WERI-Rb-1 (cell line): ENCODE measurements at regions not wholly inside any gene's neighbourhood (a gene's known extent, or its start where the extent isn't known, plus 50 kb on each side); places are given as distances from the start of the nearest gene placed in this dataset.

ENCODE experiments used
- DNase-seq: peaks from one replicate; pipeline ENCODE4 v3.0.0-alpha.2; 2020
- H3K27ac ChIP-seq: fragments of 250-450 bp; sonication (Bioruptor Pico); 2 replicates; pipeline ENCODE4 v1.5.1; 2020; ENCODE audit warnings: mild to moderate bottlenecking, moderate library complexity
- H3K27me3 ChIP-seq: fragments of 250-450 bp; sonication (Bioruptor Pico); 2 replicates; pipeline ENCODE4 v1.5.1; 2021; ENCODE audit warnings: mild to moderate bottlenecking, low read depth, moderate library complexity; ENCODE audit not compliant: insufficient read depth, severe bottlenecking
- H3K36me3 ChIP-seq: fragments of 250-450 bp; sonication (Bioruptor Pico); 2 replicates; pipeline ENCODE4 v1.5.1; 2020; ENCODE audit warnings: mild to moderate bottlenecking, moderate library complexity
- H3K4me3 ChIP-seq: 2 replicates; pipeline ENCODE4 v1.5.1; 2011; ENCODE audit warnings: low read depth, mild to moderate bottlenecking, control low read depth, low read length
- H3K9me3 ChIP-seq: fragments of 250-450 bp; sonication (Bioruptor Pico); 2 replicates; pipeline ENCODE4 v1.5.1; 2021; ENCODE audit warnings: mild to moderate bottlenecking, moderate library complexity; ENCODE audit not compliant: severe bottlenecking
- CTCF ChIP-seq: IDR thresholded peaks from 2 replicates; pipeline ENCODE4 v1.5.1; 2011; ENCODE audit warnings: low read depth, mild to moderate bottlenecking, control low read depth, inconsistent platforms, low read length

DNA sequence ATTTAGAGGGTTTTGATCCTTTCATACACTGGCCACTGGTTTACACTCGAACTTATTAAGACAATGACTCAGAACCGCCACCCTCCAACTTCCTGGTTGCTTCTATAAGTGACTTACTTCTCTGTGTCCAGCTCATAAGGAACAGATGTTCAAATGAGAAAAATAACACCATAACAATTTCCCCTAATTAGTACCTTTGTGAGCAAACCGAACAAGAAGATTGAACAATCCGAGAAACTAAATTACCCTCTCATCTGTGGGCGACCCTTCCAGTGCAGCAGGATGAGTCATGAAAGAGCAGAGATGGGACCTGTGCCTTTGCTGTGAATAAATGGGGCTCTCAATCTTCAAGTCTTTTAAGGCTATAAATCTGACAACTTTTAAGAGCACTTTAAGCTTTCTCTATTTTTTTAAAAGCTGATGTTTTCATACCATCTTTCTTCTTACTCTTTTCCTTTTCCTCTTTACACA is 146.8 kb upstream of the RASSF8 start:
- no peak for TF ChIP-seq CTCF
- H3K4me3 ChIP-seq: no peak overlapping the region
- H3K36me3 ChIP-seq: no peaks in the 10 kb centered on the region
- H3K27ac ChIP-seq: no peak overlapping the region
- no peak for DNase-seq
- peaks cover 8% of the 10 kb centered on the region for H3K9me3 ChIP-seq
- no peaks in the 10 kb centered on the region for H3K27me3 ChIP-seq

GRCh38 chr12:25812295-25812694 is 146.2 kb upstream of the RASSF8 start:
- Histone ChIP-seq H3K36me3 (no peaks in the 10 kb centered on the region), H3K27me3 (no peaks in the 10 kb centered on the region), H3K9me3 (peaks cover 8% of the 10 kb centered on the region), H3K27ac (no peak overlapping the region), H3K4me3 (no peak overlapping the region)
- DNase-seq: no peak
- no peak for TF ChIP-seq CTCF

DNA sequence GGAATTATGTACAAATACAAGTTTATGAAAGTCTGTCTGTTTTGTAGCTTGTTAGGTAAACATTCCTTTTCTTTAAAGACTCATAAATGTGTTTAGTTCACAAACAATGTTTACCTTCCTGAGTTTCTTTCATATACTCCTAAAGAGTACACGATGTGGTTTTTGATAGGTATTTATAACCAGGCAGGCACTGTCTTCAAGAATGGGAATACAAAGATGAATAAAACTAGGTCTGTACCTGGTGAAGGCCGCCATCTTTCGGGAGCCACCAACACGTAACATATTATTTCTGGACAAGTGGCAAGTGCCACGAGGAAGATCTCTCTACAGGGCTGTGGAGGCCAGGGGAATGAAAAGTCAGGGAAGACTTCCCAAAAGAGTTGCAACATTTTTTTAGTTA is 144.6 kb upstream of the RASSF8 start:
- Histone ChIP-seq H3K27ac (no peak overlapping the region), H3K27me3 (no peaks in the 10 kb centered on the region), H3K36me3 (no peaks in the 10 kb centered on the region), H3K4me3 (no peak overlapping the region), H3K9me3 (peaks cover 4% of the 10 kb centered on the region)
- no peak for TF ChIP-seq CTCF
- no peak for DNase-seq

DNA sequence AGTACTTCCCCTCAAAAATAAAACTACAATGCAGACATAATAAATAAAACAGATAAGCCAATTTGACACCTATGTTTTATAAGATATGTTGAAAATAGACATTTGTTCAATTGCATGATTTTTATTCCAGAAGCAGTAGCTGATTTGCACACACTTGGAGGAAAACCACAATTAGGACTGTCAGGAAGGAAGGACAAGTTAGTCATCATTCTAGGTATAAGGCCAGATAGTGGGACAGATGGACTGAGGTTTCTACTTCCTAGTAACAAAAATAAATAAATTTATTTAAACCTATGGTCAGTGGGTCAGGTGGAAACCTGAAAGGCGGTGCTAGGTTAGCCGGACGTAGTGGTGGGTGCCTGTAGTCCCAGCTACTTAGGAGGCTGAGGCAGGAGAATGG is 141.8 kb upstream of the RASSF8 start:
- no peak for TF ChIP-seq CTCF
- Histone ChIP-seq H3K36me3 (no peaks in the 10 kb centered on the region), H3K4me3 (no peak overlapping the region), H3K27me3 (no peaks in the 10 kb centered on the region), H3K27ac (no peak overlapping the region), H3K9me3 (no peaks in the 10 kb centered on the region)
- DNase-seq: no peak

GRCh38 chr12:25817166-25817565 is 141.3 kb upstream of the RASSF8 start:
- Histone ChIP-seq H3K27ac (no peak overlapping the region), H3K4me3 (no peak overlapping the region), H3K36me3 (no peaks in the 10 kb centered on the region), H3K9me3 (no peaks in the 10 kb centered on the region), H3K27me3 (no peaks in the 10 kb centered on the region)
- DNase-seq: no peak
- TF ChIP-seq CTCF: no peak

- no peaks in the 10 kb centered on the region for H3K9me3 ChIP-seq
- no peak overlapping the region for H3K27ac ChIP-seq
- H3K4me3 ChIP-seq: no peak overlapping the region
These were observed 139.7 kb upstream of the RASSF8 start for GRCh38 chr12:25818596-25819390.

More at GRCh38 chr12:25818596-25819390, 139.7 kb upstream of the RASSF8 start:
- H3K27me3 ChIP-seq: no peaks in the 10 kb centered on the region
- H3K36me3 ChIP-seq: no peaks in the 10 kb centered on the region
- DNase-seq: no peak
- no peak for TF ChIP-seq CTCF
